ENCODE measurements at regions not wholly inside any gene's neighbourhood (a gene's known extent, or its start where the extent isn't known, plus 50 kb on each side); places are given as distances from the start of the nearest gene placed in this dataset.

GRCh38 chr4:130306566-130306965 is 1210.6 kb downstream of the C4orf33 start:
- TF ChIP-seq, protein P1, sequence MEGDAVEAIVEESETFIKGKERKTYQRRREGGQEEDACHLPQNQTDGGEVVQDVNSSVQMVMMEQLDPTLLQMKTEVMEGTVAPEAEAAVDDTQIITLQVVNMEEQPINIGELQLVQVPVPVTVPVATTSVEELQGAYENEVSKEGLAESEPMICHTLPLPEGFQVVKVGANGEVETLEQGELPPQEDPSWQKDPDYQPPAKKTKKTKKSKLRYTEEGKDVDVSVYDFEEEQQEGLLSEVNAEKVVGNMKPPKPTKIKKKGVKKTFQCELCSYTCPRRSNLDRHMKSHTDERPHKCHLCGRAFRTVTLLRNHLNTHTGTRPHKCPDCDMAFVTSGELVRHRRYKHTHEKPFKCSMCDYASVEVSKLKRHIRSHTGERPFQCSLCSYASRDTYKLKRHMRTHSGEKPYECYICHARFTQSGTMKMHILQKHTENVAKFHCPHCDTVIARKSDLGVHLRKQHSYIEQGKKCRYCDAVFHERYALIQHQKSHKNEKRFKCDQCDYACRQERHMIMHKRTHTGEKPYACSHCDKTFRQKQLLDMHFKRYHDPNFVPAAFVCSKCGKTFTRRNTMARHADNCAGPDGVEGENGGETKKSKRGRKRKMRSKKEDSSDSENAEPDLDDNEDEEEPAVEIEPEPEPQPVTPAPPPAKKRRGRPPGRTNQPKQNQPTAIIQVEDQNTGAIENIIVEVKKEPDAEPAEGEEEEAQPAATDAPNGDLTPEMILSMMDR (IDR thresholded peaks at IDR 0.05), result no peak
- intact Hi-C loops (cut with DNase I; ENCODE audit: low total_unique reads), result no loop called here
- Histone ChIP-seq H3K27ac (no peak overlapping the region), H3K4me3 (no peak overlapping the region), H3K27me3 (no peaks in the 10 kb centered on the region), H3K36me3 (no peaks in the 10 kb centered on the region), H3K4me1 (no peaks in the 10 kb centered on the region), H3K9me3 (no peaks in the 10 kb centered on the region)
- no peak for DNase-seq

GRCh38 chr4:130309221-130309620 is 1213.3 kb downstream of the C4orf33 start:
- H3K36me3 ChIP-seq, result no peaks in the 10 kb centered on the region
- no peak overlapping the region for H3K27ac ChIP-seq
- TF ChIP-seq, protein P1 (IDR thresholded peaks at IDR 0.05), result no peak
- no peaks in the 10 kb centered on the region for H3K4me1 ChIP-seq
- no peak for DNase-seq
- H3K27me3 ChIP-seq, result no peaks in the 10 kb centered on the region
- H3K9me3 ChIP-seq, result no peaks in the 10 kb centered on the region
- intact Hi-C loops (cut with DNase I; ENCODE audit: low total_unique reads), result no loop called here
- no peak overlapping the region for H3K4me3 ChIP-seq

DNA sequence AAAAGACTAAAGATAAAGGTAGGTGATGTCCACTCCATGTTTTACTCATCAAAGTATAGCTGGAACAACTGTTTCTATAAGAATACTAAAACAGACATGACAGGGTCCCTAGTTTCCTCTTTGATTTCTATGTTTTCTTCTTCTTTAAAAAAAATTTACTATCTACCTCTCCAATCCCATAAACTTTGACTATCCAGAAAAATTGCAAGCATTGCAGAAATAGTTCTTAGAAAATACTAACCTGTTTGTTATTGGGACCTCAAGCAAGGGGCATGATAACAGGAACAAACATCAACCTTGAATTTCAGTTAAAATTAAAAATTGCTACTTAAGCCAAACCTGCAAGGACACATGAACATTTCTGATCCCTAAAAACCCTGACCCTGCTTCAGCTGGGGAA is 1226.5 kb downstream of the C4orf33 start:
- H3K27me3 ChIP-seq, result no peaks in the 10 kb centered on the region
- H3K9me3 ChIP-seq, result no peaks in the 10 kb centered on the region
- DNase-seq, result no peak
- intact Hi-C loops (cut with DNase I; ENCODE audit: low total_unique reads), result no loop called here
- no peak overlapping the region for H3K4me3 ChIP-seq
- H3K36me3 ChIP-seq, result no peaks in the 10 kb centered on the region
- no peaks in the 10 kb centered on the region for H3K4me1 ChIP-seq
- TF ChIP-seq, protein P1 (IDR thresholded peaks at IDR 0.05), result no peak
- H3K27ac ChIP-seq, result no peak overlapping the region

- H3K27me3 ChIP-seq, result no peaks in the 10 kb centered on the region
- no peak overlapping the region for H3K27ac ChIP-seq
- H3K4me1 ChIP-seq, result no peaks in the 10 kb centered on the region
- no peaks in the 10 kb centered on the region for H3K9me3 ChIP-seq
- no peaks in the 10 kb centered on the region for H3K36me3 ChIP-seq
- TF ChIP-seq, protein P1 (IDR thresholded peaks at IDR 0.05), result no peak
- no peak overlapping the region for H3K4me3 ChIP-seq
- DNase-seq, result no peak
- intact Hi-C loops (cut with DNase I; ENCODE audit: low total_unique reads), result no loop called here
Measured at GRCh38 chr4:130329036-130329435, 1233.1 kb downstream of the C4orf33 start.

DNA sequence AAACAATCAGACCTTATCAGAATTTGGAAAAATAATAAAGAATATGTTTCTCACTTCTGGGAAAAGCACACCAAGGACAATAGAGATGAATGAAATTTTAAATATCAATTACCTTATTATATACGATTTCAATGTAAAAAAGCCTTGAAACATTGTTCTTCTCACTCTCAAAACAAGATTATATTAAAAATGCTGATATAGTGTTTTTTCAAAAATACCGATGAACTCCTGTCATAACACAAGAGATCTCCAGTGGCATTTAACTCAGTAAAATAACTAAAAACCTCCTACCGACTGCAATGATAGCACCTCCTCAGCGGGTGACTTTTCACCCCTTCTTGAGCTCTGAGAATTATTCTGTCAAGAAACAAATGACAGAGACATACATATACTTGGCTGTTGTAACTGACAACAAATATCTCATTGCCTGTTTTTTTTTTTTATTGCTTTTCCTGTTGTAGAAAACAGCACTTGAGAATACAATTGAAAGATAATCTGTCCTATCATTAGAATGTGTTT is 1237.3 kb downstream of the C4orf33 start:
- no peaks in the 10 kb centered on the region for H3K27me3 ChIP-seq
- no peaks in the 10 kb centered on the region for H3K36me3 ChIP-seq
- H3K9me3 ChIP-seq, result no peaks in the 10 kb centered on the region
- H3K4me3 ChIP-seq, result no peak overlapping the region
- DNase-seq, result no peak
- no peak overlapping the region for H3K27ac ChIP-seq
- TF ChIP-seq, protein P1 (IDR thresholded peaks at IDR 0.05), result no peak
- no peaks in the 10 kb centered on the region for H3K4me1 ChIP-seq
- intact Hi-C loops (cut with DNase I; ENCODE audit: low total_unique reads), result no loop called here
